ENCODE measurements at regions not wholly inside any gene's neighbourhood (a gene's known extent, or its start where the extent isn't known, plus 50 kb on each side); places are given as distances from the start of the nearest gene placed in this dataset.

GRCh38 chr10:55104738-55105137 is 303.7 kb upstream of the PCDH15 start:
- no peak for DNase-seq

GRCh38 chr10:55098452-55098851 is 297.4 kb upstream of the PCDH15 start:
- DNase-seq: no peak

GRCh38 chr10:55091691-55092328 is 290.8 kb upstream of the PCDH15 start:
- DNase-seq: peak; percentile 2

- no peak for DNase-seq
Observed at GRCh38 chr10:55078121-55078520, 277.1 kb upstream of the PCDH15 start.

GRCh38 chr10:55065185-55065584 is 264.2 kb upstream of the PCDH15 start:
- no peak for DNase-seq

- peak; percentile 2 for DNase-seq
Observed at GRCh38 chr10:55063811-55064210, 262.8 kb upstream of the PCDH15 start.

GRCh38 chr10:55062349-55062748 is 261.3 kb upstream of the PCDH15 start:
- no peak for DNase-seq

GRCh38 chr10:55058800-55059199 is 257.8 kb upstream of the PCDH15 start:
- DNase-seq: no peak

GRCh38 chr10:55051515-55051914 is 250.5 kb upstream of the PCDH15 start:
- DNase-seq: no peak

GRCh38 chr10:55048830-55049498 is 247.9 kb upstream of the PCDH15 start:
- DNase-seq: no peak

GRCh38 chr10:55043540-55043939 is 242.5 kb upstream of the PCDH15 start:
- no peak for DNase-seq

- DNase-seq: no peak
Observed at GRCh38 chr10:55033061-55033460, 232.0 kb upstream of the PCDH15 start.

- DNase-seq: peak; percentile 0
Observed at GRCh38 chr10:55024713-55025112, 223.7 kb upstream of the PCDH15 start.

GRCh38 chr10:55019439-55019838 is 218.4 kb upstream of the PCDH15 start:
- no peak for DNase-seq

- no peak for DNase-seq
Observed at GRCh38 chr10:55013318-55013717, 212.3 kb upstream of the PCDH15 start.

- DNase-seq: no peak
Observed at GRCh38 chr10:55002420-55002819, 201.4 kb upstream of the PCDH15 start.

GRCh38 chr10:55001422-55001821 is 200.4 kb upstream of the PCDH15 start:
- no peak for DNase-seq

GRCh38 chr10:54993148-54993547 is 192.1 kb upstream of the PCDH15 start:
- DNase-seq: no peak

GRCh38 chr10:54985732-54986131 is 184.7 kb upstream of the PCDH15 start:
- peak; percentile 1 for DNase-seq

- no peak for DNase-seq
Observed at GRCh38 chr10:54983255-54983654, 182.2 kb upstream of the PCDH15 start.

- no peak for DNase-seq
Observed at GRCh38 chr10:54962134-54962900, 161.3 kb upstream of the PCDH15 start.

- no peak for DNase-seq
Observed at GRCh38 chr10:54961040-54961439, 160.0 kb upstream of the PCDH15 start.

GRCh38 chr10:54958844-54959243 is 157.8 kb upstream of the PCDH15 start:
- DNase-seq: no peak

- no peak for DNase-seq
Observed at GRCh38 chr10:54947605-54948004, 146.6 kb upstream of the PCDH15 start.
